ENCODE measurements at regions not wholly inside any gene's neighbourhood (a gene's known extent, or its start where the extent isn't known, plus 50 kb on each side); places are given as distances from the start of the nearest gene placed in this dataset.

GRCh38 chr9:79046401-79046800 is 525.4 kb upstream of the TLE4 start:
- WGBS, 2 donors, result 78 to 94% methylated on average over 2 of the region's 2 CpGs
- no peak overlapping the region for H3K4me3 ChIP-seq (ENCODE audit: low read depth, poor library complexity, severe bottlenecking)
- TF ChIP-seq, protein P1, sequence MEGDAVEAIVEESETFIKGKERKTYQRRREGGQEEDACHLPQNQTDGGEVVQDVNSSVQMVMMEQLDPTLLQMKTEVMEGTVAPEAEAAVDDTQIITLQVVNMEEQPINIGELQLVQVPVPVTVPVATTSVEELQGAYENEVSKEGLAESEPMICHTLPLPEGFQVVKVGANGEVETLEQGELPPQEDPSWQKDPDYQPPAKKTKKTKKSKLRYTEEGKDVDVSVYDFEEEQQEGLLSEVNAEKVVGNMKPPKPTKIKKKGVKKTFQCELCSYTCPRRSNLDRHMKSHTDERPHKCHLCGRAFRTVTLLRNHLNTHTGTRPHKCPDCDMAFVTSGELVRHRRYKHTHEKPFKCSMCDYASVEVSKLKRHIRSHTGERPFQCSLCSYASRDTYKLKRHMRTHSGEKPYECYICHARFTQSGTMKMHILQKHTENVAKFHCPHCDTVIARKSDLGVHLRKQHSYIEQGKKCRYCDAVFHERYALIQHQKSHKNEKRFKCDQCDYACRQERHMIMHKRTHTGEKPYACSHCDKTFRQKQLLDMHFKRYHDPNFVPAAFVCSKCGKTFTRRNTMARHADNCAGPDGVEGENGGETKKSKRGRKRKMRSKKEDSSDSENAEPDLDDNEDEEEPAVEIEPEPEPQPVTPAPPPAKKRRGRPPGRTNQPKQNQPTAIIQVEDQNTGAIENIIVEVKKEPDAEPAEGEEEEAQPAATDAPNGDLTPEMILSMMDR (IDR thresholded peaks at IDR 0.05), result no peak
- TF ChIP-seq POLR2A (IDR thresholded peaks at IDR 0.05), result no peak
- intact Hi-C loops (cut with DNase I; ENCODE audit: low total_unique reads), result no loop called here
- DNase-seq (ENCODE audit: low spot score in 2 of 2), result no peak

- H3K4me3 ChIP-seq (ENCODE audit: low read depth, poor library complexity, severe bottlenecking), result no peak overlapping the region
- intact Hi-C loops (cut with DNase I; ENCODE audit: low total_unique reads), result no loop called here
- no peak for DNase-seq (ENCODE audit: low spot score in 2 of 2)
- 74 to 90% methylated on average over 5 of the region's 5 CpGs for WGBS, 2 donors
- no peak for TF ChIP-seq POLR2A (IDR thresholded peaks at IDR 0.05)
- TF ChIP-seq, protein P1 (IDR thresholded peaks at IDR 0.05), result no peak
These were observed 522.4 kb upstream of the TLE4 start for GRCh38 chr9:79049371-79049770.

GRCh38 chr9:79053598-79053997 is 518.2 kb upstream of the TLE4 start:
- WGBS, 2 donors, result 29 to 42% methylated on average over 3 of the region's 3 CpGs
- DNase-seq (ENCODE audit: low spot score in 2 of 2), result no peak
- intact Hi-C loops (cut with DNase I; ENCODE audit: low total_unique reads), result no loop called here
- TF ChIP-seq POLR2A (IDR thresholded peaks at IDR 0.05), result no peak
- TF ChIP-seq, protein P1 (IDR thresholded peaks at IDR 0.05), result no peak
- H3K4me3 ChIP-seq (ENCODE audit: low read depth, poor library complexity, severe bottlenecking), result no peak overlapping the region

DNA sequence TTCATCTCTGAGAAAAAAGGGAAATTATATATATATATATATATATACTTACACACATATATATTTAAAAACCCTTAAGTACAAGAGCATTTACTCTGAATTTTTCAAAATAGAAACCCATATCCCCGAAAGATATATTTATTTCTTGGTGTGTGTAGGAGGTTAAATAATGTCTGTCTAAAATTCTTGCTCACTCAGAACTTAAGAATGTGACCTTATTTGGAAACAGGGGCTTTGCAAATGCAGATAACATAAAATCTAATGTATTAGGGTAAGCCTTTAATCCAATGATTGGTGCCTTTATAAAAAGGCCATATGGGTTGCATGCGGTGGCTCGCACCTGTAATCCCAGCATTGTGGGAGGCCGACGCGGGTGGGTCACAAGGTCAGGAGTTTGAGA is 517.3 kb upstream of the TLE4 start:
- intact Hi-C loops (cut with DNase I; ENCODE audit: low total_unique reads), result no loop called here
- no peak overlapping the region for H3K4me3 ChIP-seq (ENCODE audit: low read depth, poor library complexity, severe bottlenecking)
- TF ChIP-seq POLR2A (IDR thresholded peaks at IDR 0.05), result no peak
- TF ChIP-seq, protein P1 (IDR thresholded peaks at IDR 0.05), result no peak
- 86 to 96% methylated on average over 6 of the region's 6 CpGs for WGBS, 2 donors
- no peak for DNase-seq (ENCODE audit: low spot score in 2 of 2)

DNA sequence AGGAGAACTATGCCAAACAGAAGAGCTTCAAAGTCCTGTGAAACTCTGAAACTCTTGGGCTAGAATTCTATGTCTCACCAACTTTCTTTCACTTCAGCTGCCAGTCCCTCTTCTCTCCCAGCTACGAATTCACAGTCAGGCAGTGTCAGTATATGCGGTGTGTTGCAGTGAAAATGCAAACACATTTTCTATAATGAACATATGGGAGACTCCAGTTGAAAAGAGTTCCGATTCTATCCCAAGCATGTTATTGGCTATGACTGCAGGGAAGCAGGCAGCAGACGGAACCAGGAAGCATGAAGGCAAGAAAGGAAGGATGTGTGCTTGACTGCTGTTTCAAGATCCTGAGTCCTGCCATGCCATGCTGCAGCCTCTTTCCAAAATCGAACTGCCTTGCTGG is 515.7 kb upstream of the TLE4 start:
- no peak for DNase-seq (ENCODE audit: low spot score in 2 of 2)
- 72 to 80% methylated on average over 5 of the region's 5 CpGs for whole genome bisulfite sequencing, 2 donors

DNA sequence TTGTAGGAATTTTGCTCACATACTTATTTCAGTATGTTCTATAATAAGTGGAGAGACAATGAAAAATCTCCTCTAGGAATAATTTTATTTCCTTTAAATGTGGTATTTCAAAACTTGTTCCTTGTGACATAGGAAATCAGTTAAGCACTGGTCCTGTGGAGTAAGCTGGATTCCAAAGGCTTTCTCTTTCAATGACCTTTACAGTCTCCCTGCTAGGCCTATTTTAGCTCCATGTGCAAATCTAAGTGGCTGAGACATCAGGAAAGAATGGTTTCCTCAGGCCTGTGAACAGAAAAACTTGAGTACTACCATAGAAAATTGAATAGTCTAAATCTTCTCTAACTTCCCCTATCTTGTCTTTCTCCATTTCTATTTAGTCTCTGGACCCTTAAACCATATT is 514.2 kb upstream of the TLE4 start:
- TF ChIP-seq POLR2A (IDR thresholded peaks at IDR 0.05), result no peak
- TF ChIP-seq, protein P1 (IDR thresholded peaks at IDR 0.05), result no peak
- no peak for DNase-seq (ENCODE audit: low spot score in 2 of 2)
- no peak overlapping the region for H3K4me3 ChIP-seq (ENCODE audit: low read depth, poor library complexity, severe bottlenecking)
- intact Hi-C loops (cut with DNase I; ENCODE audit: low total_unique reads), result no loop called here

More for the DNA sequence above, 515.7 kb upstream of the TLE4 start:
- no peak overlapping the region for H3K4me3 ChIP-seq (ENCODE audit: low read depth, poor library complexity, severe bottlenecking)
- TF ChIP-seq, protein P1 (IDR thresholded peaks at IDR 0.05), result no peak
- TF ChIP-seq POLR2A (IDR thresholded peaks at IDR 0.05), result no peak
- intact Hi-C loops (cut with DNase I; ENCODE audit: low total_unique reads), result no loop called here
